ENCODE measurements at regions not wholly inside any gene's neighbourhood (a gene's known extent, or its start where the extent isn't known, plus 50 kb on each side); places are given as distances from the start of the nearest gene placed in this dataset.

GRCh38 chr20:50398064-50398463 lies 112.1 kb upstream of the PTPN1 start:
- no peak for DNase-seq

GRCh38 chr20:50398471-50398820 lies 111.7 kb upstream of the PTPN1 start:
- no peak for DNase-seq

GRCh38 chr20:50398821-50399554 lies 111.2 kb upstream of the PTPN1 start:
- DNase-seq: no peak

- DNase-seq: no peak
Observed at GRCh38 chr20:50399555-50399916, 110.6 kb upstream of the PTPN1 start.

- no peak for DNase-seq
Observed at GRCh38 chr20:50399917-50400704, 110.1 kb upstream of the PTPN1 start.

- DNase-seq: no peak
Observed at GRCh38 chr20:50400705-50401586, 109.2 kb upstream of the PTPN1 start.

- no peak for DNase-seq
Observed at GRCh38 chr20:50401587-50402418, 108.4 kb upstream of the PTPN1 start.

- DNase-seq: no peak
Observed at GRCh38 chr20:50403565-50404418, 106.4 kb upstream of the PTPN1 start.

- no peak for DNase-seq
Observed at GRCh38 chr20:50404419-50405234, 105.6 kb upstream of the PTPN1 start.

GRCh38 chr20:50405235-50405914 lies 104.8 kb upstream of the PTPN1 start:
- no peak for DNase-seq

- no peak for DNase-seq
Observed at GRCh38 chr20:50405915-50406609, 104.1 kb upstream of the PTPN1 start.

GRCh38 chr20:50406610-50407136 lies 103.5 kb upstream of the PTPN1 start:
- DNase-seq: no peak

- DNase-seq: no peak
Observed at GRCh38 chr20:50408526-50409364, 101.4 kb upstream of the PTPN1 start.

- DNase-seq: no peak
Observed at GRCh38 chr20:50409495-50409894, 100.7 kb upstream of the PTPN1 start.

GRCh38 chr20:50410343-50410742 lies 99.8 kb upstream of the PTPN1 start:
- no peak for DNase-seq

GRCh38 chr20:50412069-50412468 lies 98.1 kb upstream of the PTPN1 start:
- no peak for DNase-seq

- no peak for DNase-seq
Observed at GRCh38 chr20:50412499-50412898, 97.7 kb upstream of the PTPN1 start.

- DNase-seq: no peak
Observed at GRCh38 chr20:50413088-50413500, 97.1 kb upstream of the PTPN1 start.
